ENCODE measurements at regions not wholly inside any gene's neighbourhood (a gene's known extent, or its start where the extent isn't known, plus 50 kb on each side); places are given as distances from the start of the nearest gene placed in this dataset.

- no peak for TF ChIP-seq CBX3 (IDR thresholded peaks at IDR 0.05; ENCODE audit: low read depth)
- no peak for TF ChIP-seq POLR2AphosphoS5 (IDR thresholded peaks at IDR 0.05; ENCODE audit: low read depth, low read length)
- TF ChIP-seq JUND (IDR thresholded peaks at IDR 0.05): no peak
- no peak for TF ChIP-seq ZBTB33 (IDR thresholded peaks at IDR 0.05; ENCODE audit: extremely low read depth, insufficient replicate concordance, low read length)
These were observed 407.0 kb downstream of the BRD1 start (continued) for GRCh38 chr22:49420651-49421050.

GRCh38 chr22:49419661-49420060 lies 408.0 kb downstream of the BRD1 start:
- Histone ChIP-seq H2AFZ (ENCODE audit: low read depth, low read length, poor library complexity, severe bottlenecking) (no peak overlapping the region), H3K4me3 (replicated peaks in 1 of 2; ENCODE audit: low read depth in 1 of 2, low read length in 2 of 2) (no peak overlapping the region), H3K4me2 (ENCODE audit: low read length) (no peak overlapping the region), H3K27me3 (ENCODE audit: insufficient read depth, low read length) (0 out of 2 replicates have a peak, but pooled peaks cover 7% of the 10 kb centered on the region), H3K27ac (ENCODE audit: low read depth, low read length) (no peak overlapping the region), H3K9me2 (ENCODE audit: insufficient read depth) (no peaks in the 10 kb centered on the region), H3K9me3 (ENCODE audit: control insufficient read depth in 1 of 2, insufficient read depth in 1 of 2, low read depth in 1 of 2, low read length in 2 of 2) (no peaks in the 10 kb centered on the region), H3K9ac (ENCODE audit: low read length) (no peak overlapping the region), H4K20me1 (ENCODE audit: insufficient read depth) (no peaks in the 10 kb centered on the region), H3K79me2 (ENCODE audit: insufficient read depth, low read length) (no peaks in the 10 kb centered on the region), H3K4me1 (ENCODE audit: control insufficient read depth in 1 of 2, insufficient read depth in 2 of 2, low read length in 2 of 2) (peaks cover 0 to 11% of the 10 kb centered on the region in 2 experiments; a peak in 2 of 4 replicates), H3K36me3 (ENCODE audit: control insufficient read depth in 1 of 2, insufficient read depth in 2 of 2, low read length in 2 of 2) (no peaks in the 10 kb centered on the region)
- RAD21 ChIA-PET (ENCODE audit: low non-redundant PET in 1 of 2, low total read pairs in 2 of 2, uncharacterized antibody in 2 of 2, unreplicated experiment in 2 of 2): no interaction called here
- no TSS peak for BruUV-seq (replicated peaks)
- POLR2A ChIA-PET: interaction anchor here (0.7 kb wide), 1 partner anchor 12 kb away, joined by 6 read pairs; no protein-coding TSS in a partner anchor
- no peak for DNase-seq (ENCODE audit: low read depth, low spot score)
- intact Hi-C loops (cut with micrococcal nuclease): no loop called here
- ATAC-seq: no peak
- CTCF ChIA-PET: no interaction called here
- TF ChIP-seq SIN3A (IDR thresholded peaks at IDR 0.05; ENCODE audit: low read depth) (no peak), POLR2A (IDR thresholded peaks at IDR 0.05; ENCODE audit: borderline replicate concordance, extremely low read depth, insufficient read depth, insufficient read length) (no peak), ATF3 (IDR thresholded peaks at IDR 0.05) (no peak), ZFX (IDR thresholded peaks at IDR 0.05) (no peak), CEBPB (IDR thresholded peaks at IDR 0.05; ENCODE audit: low read depth) (no peak), SRF (IDR thresholded peaks at IDR 0.05; ENCODE audit: low read depth) (no peak), REST (IDR thresholded peaks at IDR 0.05; ENCODE audit: low read depth) (no peak), JUND (IDR thresholded peaks at IDR 0.05) (no peak), SP1 (IDR thresholded peaks at IDR 0.05; ENCODE audit: low read depth) (no peak)
